Right atrium auricular region (tissue), 2 donors: ENCODE measurements at regions not wholly inside any gene's neighbourhood (a gene's known extent, or its start where the extent isn't known, plus 50 kb on each side); places are given as distances from the start of the nearest gene placed in this dataset.

Experiments used
- DNase-seq: peaks from one replicate; pipeline ENCODE4 v3.0.0-alpha.2; 2019; ENCODE audit warnings: low spot score
- H3K27ac ChIP-seq, 2 donors: fragments of 200-600 bp; sonication (generic); 1 replicate in 1 of 2; 2 replicates in 1 of 2; pipeline ENCODE4 v1.5.1; 2016 to 2019
- H3K27me3 ChIP-seq, 2 donors: fragments of 200-600 bp; sonication (generic); one replicate each; pipeline versions ENCODE4 v1.5.1 to v1.6.0; 2017 to 2019
- H3K36me3 ChIP-seq: fragments of 200-600 bp; sonication (generic); one replicate; pipeline ENCODE4 v1.5.1; 2016
- H3K4me1 ChIP-seq, 2 donors: fragments of 200-600 bp; sonication (generic); one replicate each; pipeline versions ENCODE4 v1.5.1 to v1.6.0; 2017 to 2019
- H3K4me3 ChIP-seq, 2 donors: fragments of 200-600 bp; sonication (generic); 1 replicate in 1 of 2; 2 replicates in 1 of 2; pipeline ENCODE4 v1.5.1; 2017 to 2019; ENCODE audit warnings: mild to moderate bottlenecking in 1 of 2, moderate library complexity in 1 of 2
- H3K9me3 ChIP-seq, 2 donors: fragments of 200-600 bp; sonication (generic); one replicate each; pipeline ENCODE4 v1.5.1; 2019
- TF ChIP-seq, protein P1 (sequence below), 2 donors: fragments of 200-600 bp; sonication (generic); IDR thresholded peaks; one replicate each; pipeline ENCODE4 v1.5.1; 2019; ENCODE audit warnings: antibody characterized with exemption in 2 of 2

DNA sequence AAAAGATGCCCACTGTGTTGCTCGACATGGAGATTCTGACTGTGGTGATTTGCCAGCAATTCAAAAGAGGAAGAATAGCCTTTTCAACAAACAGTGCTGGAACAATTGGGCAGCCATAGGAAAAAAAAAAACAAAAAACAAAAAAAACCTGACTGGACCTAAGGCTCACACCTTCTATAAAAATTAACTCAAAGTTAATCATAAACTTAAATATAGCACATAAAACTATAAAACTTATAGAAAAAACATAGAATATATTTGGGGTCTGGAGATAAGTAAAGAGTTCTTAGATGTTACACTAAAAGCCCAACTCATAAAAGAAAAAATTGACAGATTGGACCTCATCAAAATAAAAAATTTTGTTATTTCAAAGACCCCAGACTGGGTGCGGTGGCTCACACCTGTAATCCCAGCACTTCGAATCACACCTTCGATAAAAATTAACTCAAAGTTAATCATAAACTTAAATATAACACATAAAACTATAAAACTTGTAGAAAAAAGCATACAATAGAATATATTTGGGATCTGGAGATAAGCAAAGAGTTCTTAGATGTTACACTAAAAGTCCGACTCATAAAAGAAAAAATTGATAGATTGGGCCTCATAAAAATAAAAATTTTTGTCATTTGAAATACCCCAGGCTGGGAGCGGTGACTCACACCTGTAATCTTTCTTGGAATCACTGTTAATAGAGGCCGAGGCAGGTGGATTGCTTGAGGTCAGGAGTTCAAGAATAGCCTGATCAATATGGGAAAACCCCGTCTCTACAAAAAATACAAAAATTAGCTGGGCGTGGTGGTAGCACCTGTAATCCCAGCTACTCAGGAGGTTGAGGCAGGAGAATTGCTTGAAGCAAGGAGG, 115.6 kb upstream of the FAM83B start:
- Histone ChIP-seq H3K27me3 (no peaks in the 10 kb centered on the region), H3K4me1 (no peaks in the 10 kb centered on the region), H3K9me3 (peaks cover 0 to 12% of the 10 kb centered on the region in 2 donors), H3K4me3 (no peak overlapping the region), H3K36me3 (no peaks in the 10 kb centered on the region), H3K27ac (no peak overlapping the region)
- TF ChIP-seq, protein P1, sequence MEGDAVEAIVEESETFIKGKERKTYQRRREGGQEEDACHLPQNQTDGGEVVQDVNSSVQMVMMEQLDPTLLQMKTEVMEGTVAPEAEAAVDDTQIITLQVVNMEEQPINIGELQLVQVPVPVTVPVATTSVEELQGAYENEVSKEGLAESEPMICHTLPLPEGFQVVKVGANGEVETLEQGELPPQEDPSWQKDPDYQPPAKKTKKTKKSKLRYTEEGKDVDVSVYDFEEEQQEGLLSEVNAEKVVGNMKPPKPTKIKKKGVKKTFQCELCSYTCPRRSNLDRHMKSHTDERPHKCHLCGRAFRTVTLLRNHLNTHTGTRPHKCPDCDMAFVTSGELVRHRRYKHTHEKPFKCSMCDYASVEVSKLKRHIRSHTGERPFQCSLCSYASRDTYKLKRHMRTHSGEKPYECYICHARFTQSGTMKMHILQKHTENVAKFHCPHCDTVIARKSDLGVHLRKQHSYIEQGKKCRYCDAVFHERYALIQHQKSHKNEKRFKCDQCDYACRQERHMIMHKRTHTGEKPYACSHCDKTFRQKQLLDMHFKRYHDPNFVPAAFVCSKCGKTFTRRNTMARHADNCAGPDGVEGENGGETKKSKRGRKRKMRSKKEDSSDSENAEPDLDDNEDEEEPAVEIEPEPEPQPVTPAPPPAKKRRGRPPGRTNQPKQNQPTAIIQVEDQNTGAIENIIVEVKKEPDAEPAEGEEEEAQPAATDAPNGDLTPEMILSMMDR (IDR thresholded peaks at IDR 0.05): no peak
- DNase-seq: no peak

DNA sequence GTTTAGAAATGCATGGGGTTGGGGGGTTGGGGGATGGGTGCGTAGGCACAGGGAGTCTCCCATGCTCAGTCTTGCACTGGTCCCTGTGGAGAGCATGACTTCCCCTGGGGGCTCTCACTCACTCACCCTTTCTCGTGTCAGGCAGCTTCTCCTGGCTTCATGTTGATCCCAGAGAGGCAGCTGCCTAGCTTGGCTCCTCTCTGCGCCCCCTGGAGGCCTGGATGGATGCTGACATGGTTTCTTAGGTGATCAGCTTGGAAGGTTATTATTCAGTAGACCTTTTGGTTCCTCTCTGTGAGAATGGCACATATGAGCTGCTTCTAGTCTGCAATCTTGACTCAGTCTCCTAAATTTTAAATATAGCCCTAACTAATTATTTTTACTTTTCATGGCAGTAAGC, 109.3 kb upstream of the FAM83B start:
- Histone ChIP-seq H3K36me3 (no peaks in the 10 kb centered on the region), H3K9me3 (peaks cover 0 to 13% of the 10 kb centered on the region in 2 donors)
- TF ChIP-seq, protein P1 (IDR thresholded peaks at IDR 0.05): no peak

GRCh38 chr6:54747955-54748354, 98.6 kb upstream of the FAM83B start:
- H3K36me3 ChIP-seq: no peaks in the 10 kb centered on the region
- no peak overlapping the region for H3K27ac ChIP-seq
- TF ChIP-seq, protein P1 (IDR thresholded peaks at IDR 0.05): no peak
- no peaks in the 10 kb centered on the region for H3K4me1 ChIP-seq
- no peak overlapping the region for H3K4me3 ChIP-seq
- H3K27me3 ChIP-seq: no peaks in the 10 kb centered on the region
- DNase-seq: no peak
- peaks cover 0 to 24% of the 10 kb centered on the region in 2 donors for H3K9me3 ChIP-seq

More for the DNA sequence above, 109.3 kb upstream of the FAM83B start:
- Histone ChIP-seq H3K27ac (no peak overlapping the region), H3K27me3 (no peaks in the 10 kb centered on the region), H3K4me3 (no peak overlapping the region), H3K4me1 (no peaks in the 10 kb centered on the region)
- DNase-seq: no peak

- Histone ChIP-seq H3K4me3 (no peak overlapping the region), H3K27ac (no peak overlapping the region), H3K4me1 (no peaks in the 10 kb centered on the region), H3K9me3 (no peaks in the 10 kb centered on the region), H3K27me3 (no peaks in the 10 kb centered on the region), H3K36me3 (no peaks in the 10 kb centered on the region)
- TF ChIP-seq, protein P1 (IDR thresholded peaks at IDR 0.05): no peak
- DNase-seq: no peak
Measured at GRCh38 chr6:54754406-54754805, 92.2 kb upstream of the FAM83B start.

DNA sequence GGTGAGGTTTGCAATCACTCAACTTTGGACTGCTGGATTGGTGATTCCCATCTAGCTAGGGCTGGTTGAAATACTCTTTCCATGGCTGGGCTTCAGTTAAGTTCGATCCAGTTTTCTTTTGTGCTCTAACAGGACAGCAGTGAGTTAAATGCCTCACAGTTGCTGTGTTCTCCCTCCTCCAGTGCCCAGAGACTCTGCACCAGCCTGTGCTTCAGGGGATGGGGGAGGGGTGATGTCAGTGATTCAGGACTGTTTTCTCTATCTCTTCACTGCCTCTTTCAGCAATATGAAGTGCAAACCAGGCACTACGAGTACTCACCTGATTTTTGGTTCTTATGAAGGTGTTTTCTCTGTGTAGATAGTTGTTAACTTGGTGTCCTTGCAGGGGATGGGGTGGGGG, 88.2 kb upstream of the FAM83B start:
- TF ChIP-seq, protein P1 (IDR thresholded peaks at IDR 0.05): no peak
- Histone ChIP-seq H3K36me3 (no peaks in the 10 kb centered on the region), H3K4me3 (no peak overlapping the region), H3K9me3 (no peaks in the 10 kb centered on the region), H3K4me1 (no peaks in the 10 kb centered on the region), H3K27me3 (no peaks in the 10 kb centered on the region), H3K27ac (no peak overlapping the region)
- no peak for DNase-seq
